WTC11 (cell line): ENCODE measurements at regions not wholly inside any gene's neighbourhood (a gene's known extent, or its start where the extent isn't known, plus 50 kb on each side); places are given as distances from the start of the nearest gene placed in this dataset.

Experiments used
- ATAC-seq: fragments of 200-7000 bp; cut with Tn5 transposase; 2 replicates; pipeline ENCODE4 v1.10.0; 2021; ENCODE audit warnings: mild to moderate bottlenecking, moderate library complexity
- CTCF ChIA-PET: fragments of 300-600 bp; sonication (Branson Sonifier 250); formaldehyde crosslinking; loops from one replicate; lab custom pipeline; 2021; ENCODE audit warnings: antibody characterized with exemption; lab: Charles Lee
- POLR2A ChIA-PET: fragments of 350-600 bp; sonication (Branson Sonifier 250); formaldehyde crosslinking; loops from one replicate; lab custom pipeline; 2021; ENCODE audit warnings: antibody characterized with exemption; lab: Charles Lee
- DNase-seq: peaks from one replicate; pipeline ENCODE4 v3.0.0; 2021; ENCODE audit warnings: low spot score
- H3K27ac Mint-ChIP-seq: 2 replicates; pipeline ENCODE4 v1.8.0; 2021; ENCODE audit warnings: mixed read lengths
- H3K27me3 Mint-ChIP-seq: 2 replicates; pipeline ENCODE4 v1.8.0; 2021; ENCODE audit warnings: low read depth, mild to moderate bottlenecking, moderate library complexity, mixed read lengths
- H3K36me3 Mint-ChIP-seq: 2 replicates; pipeline ENCODE4 v1.8.0; 2021; ENCODE audit warnings: mixed read lengths
- H3K4me1 Mint-ChIP-seq: 2 replicates; pipeline ENCODE4 v1.8.0; 2022; ENCODE audit warnings: mixed read lengths
- H3K4me3 Mint-ChIP-seq: 2 replicates; pipeline ENCODE4 v1.8.0; 2021; ENCODE audit warnings: mild to moderate bottlenecking, moderate library complexity, mixed read lengths
- H3K9me3 Mint-ChIP-seq: 2 replicates; pipeline ENCODE4 v1.8.0; 2021; ENCODE audit warnings: mixed read lengths
- ARID4B ChIP-seq: sonication (generic); formaldehyde crosslinking; IDR thresholded peaks from 2 replicates; pipeline ENCODE4 v1.8.0; 2023; ENCODE audit warnings: missing genetic modification reagents, mild to moderate bottlenecking, borderline replicate concordance
- ATF1 ChIP-seq: sonication (generic); formaldehyde crosslinking; IDR thresholded peaks from 2 replicates; pipeline ENCODE4 v1.8.1; 2023; ENCODE audit warnings: mild to moderate bottlenecking, moderate library complexity, missing genetic modification reagents
- CDX4 ChIP-seq: fragments of 250-450 bp; sonication (Bioruptor Pico); IDR thresholded peaks from 2 replicates; pipeline ENCODE4 v1.9.0; 2021; ENCODE audit warnings: moderate library complexity, mild to moderate bottlenecking, inconsistent platforms, borderline replicate concordance
- E2F5 ChIP-seq: sonication (generic); formaldehyde crosslinking; IDR thresholded peaks from 2 replicates; pipeline ENCODE4 v1.8.1; 2022; ENCODE audit warnings: mild to moderate bottlenecking, moderate library complexity, missing genetic modification reagents
- FOXP4 ChIP-seq: sonication (generic); formaldehyde crosslinking; IDR thresholded peaks from 2 replicates; pipeline ENCODE4 v1.8.0; 2022; ENCODE audit warnings: mild to moderate bottlenecking, missing genetic modification reagents
- GTF2I ChIP-seq: fragments of 250-450 bp; sonication (Bioruptor Pico); conservative IDR thresholded peaks from 2 replicates; pipeline ENCODE4 v1.4.0; 2021; ENCODE audit warnings: mild to moderate bottlenecking
- MXD4 ChIP-seq: fragments of 250-450 bp; sonication (Bioruptor Pico); IDR thresholded peaks from 2 replicates; pipeline ENCODE4 v1.8.0; 2021; ENCODE audit warnings: mild to moderate bottlenecking, moderate library complexity, borderline replicate concordance
- NFATC4 ChIP-seq: fragments of 250-450 bp; sonication (Bioruptor Pico); IDR thresholded peaks from 2 replicates; pipeline ENCODE4 v1.9.0; 2021; ENCODE audit warnings: mild to moderate bottlenecking
- NFE2L1 ChIP-seq: sonication (generic); formaldehyde crosslinking; IDR thresholded peaks from 2 replicates; pipeline ENCODE4 v1.8.1; 2023; ENCODE audit warnings: missing genetic modification reagents
- NR1H2 ChIP-seq: sonication (generic); formaldehyde crosslinking; IDR thresholded peaks from 2 replicates; pipeline ENCODE4 v1.9.0; 2021; ENCODE audit warnings: mild to moderate bottlenecking, moderate library complexity, missing genetic modification reagents
- PREB ChIP-seq: sonication (generic); formaldehyde crosslinking; IDR thresholded peaks from 2 replicates; pipeline ENCODE4 v1.8.1; 2022; ENCODE audit warnings: mild to moderate bottlenecking, missing genetic modification reagents, moderate library complexity, borderline replicate concordance
- SOX15 ChIP-seq: fragments of 250-450 bp; sonication (Bioruptor Pico); IDR thresholded peaks from 2 replicates; pipeline ENCODE4 v1.9.0; 2021; ENCODE audit warnings: mild to moderate bottlenecking
- TEAD4 ChIP-seq: sonication (generic); formaldehyde crosslinking; IDR thresholded peaks from 2 replicates; pipeline ENCODE4 v1.8.0; 2022; ENCODE audit warnings: mild to moderate bottlenecking, missing genetic modification reagents
- USF1 ChIP-seq: sonication (generic); formaldehyde crosslinking; IDR thresholded peaks from 2 replicates; pipeline ENCODE4 v1.8.0; 2022; ENCODE audit warnings: mild to moderate bottlenecking, missing genetic modification reagents
- ZBTB21 ChIP-seq: sonication (generic); formaldehyde crosslinking; IDR thresholded peaks from 2 replicates; pipeline ENCODE4 v1.8.1; 2023; ENCODE audit warnings: mild to moderate bottlenecking, missing genetic modification reagents, borderline replicate concordance
- ZBTB43 ChIP-seq: sonication (generic); formaldehyde crosslinking; IDR thresholded peaks from 2 replicates; pipeline ENCODE4 v1.8.1; 2023; ENCODE audit warnings: mild to moderate bottlenecking, missing genetic modification reagents
- ZMAT4 ChIP-seq: fragments of 250-450 bp; sonication (Bioruptor Pico); IDR thresholded peaks from 2 replicates; pipeline ENCODE4 v1.9.0; 2021; ENCODE audit warnings: mild to moderate bottlenecking
- ZNF121 ChIP-seq: sonication (generic); formaldehyde crosslinking; IDR thresholded peaks from 2 replicates; pipeline ENCODE4 v1.8.0; 2023; ENCODE audit warnings: missing genetic modification reagents
- ZNF138 ChIP-seq: sonication (generic); formaldehyde crosslinking; conservative IDR thresholded peaks from 2 replicates; pipeline ENCODE4 v1.8.1; 2022; ENCODE audit warnings: mild to moderate bottlenecking, moderate library complexity, missing genetic modification reagents
- ZNF532 ChIP-seq: fragments of 250-450 bp; sonication (Bioruptor Pico); IDR thresholded peaks from 2 replicates; pipeline ENCODE4 v1.9.0; 2021; ENCODE audit warnings: mild to moderate bottlenecking, borderline replicate concordance

GRCh38 chr2:100755441-100755840 is 64.5 kb upstream of the NPAS2 start (continued):
- no peak for TF ChIP-seq USF1 (CRISPR knock-in tag)
- TF ChIP-seq ZBTB43 (CRISPR knock-in tag), result no peak
- no peak for TF ChIP-seq FOXP4 (CRISPR knock-in tag)
- no peak for TF ChIP-seq NFE2L1 (CRISPR knock-in tag)
- TF ChIP-seq E2F5 (CRISPR knock-in tag), result no peak
- no peak for TF ChIP-seq TEAD4 (CRISPR knock-in tag)
- TF ChIP-seq ZMAT4 (CRISPR knock-in tag), result no peak
- TF ChIP-seq NFATC4, result no peak
- no peak for TF ChIP-seq ZBTB21 (CRISPR knock-in tag)
- TF ChIP-seq GTF2I (CRISPR knock-in tag), result no peak
- TF ChIP-seq SOX15 (CRISPR knock-in tag), result no peak
- no peak for TF ChIP-seq MXD4

- no peaks in the 10 kb centered on the region for H3K27me3 Mint-ChIP-seq
- no peak for DNase-seq
- H3K9me3 Mint-ChIP-seq, result peaks cover 12% of the 10 kb centered on the region
- no peak overlapping the region for H3K4me3 Mint-ChIP-seq
- no peaks in the 10 kb centered on the region for H3K36me3 Mint-ChIP-seq
- H3K4me1 Mint-ChIP-seq, result no peaks in the 10 kb centered on the region
- no peak for ATAC-seq
- no peak overlapping the region for H3K27ac Mint-ChIP-seq
- CTCF ChIA-PET, result no interaction called here
- POLR2A ChIA-PET, result no interaction called here
- no peak for TF ChIP-seq ATF1 (CRISPR knock-in tag)
- no peak for TF ChIP-seq PREB (CRISPR knock-in tag)
- TF ChIP-seq ZNF121 (CRISPR knock-in tag), result no peak
- no peak for TF ChIP-seq ZNF532 (CRISPR knock-in tag)
- no peak for TF ChIP-seq ZNF138
- no peak for TF ChIP-seq CDX4 (CRISPR knock-in tag)
- no peak for TF ChIP-seq NR1H2 (CRISPR knock-in tag)
- TF ChIP-seq ARID4B (CRISPR knock-in tag), result no peak
- TF ChIP-seq ZBTB43 (CRISPR knock-in tag), result no peak
Observed at GRCh38 chr2:100756704-100757103, 63.2 kb upstream of the NPAS2 start.
